Putamen (tissue), 1 donor: ENCODE measurements at regions not wholly inside any gene's neighbourhood (a gene's known extent, or its start where the extent isn't known, plus 50 kb on each side); places are given as distances from the start of the nearest gene placed in this dataset.
"Not testable (repeated sequence)": the region's sequence is repeated elsewhere in the genome, so short reads cannot be mapped to it uniquely, and the experiment has no call there.

Experiments
- DNase-seq: peaks from one replicate; pipeline ENCODE4 v3.0.0-alpha.2; 2016; ENCODE audit warnings: low spot score

- not testable (repeated sequence) for DNase-seq
These were observed 281.6 kb upstream of the NOTCH2NLA start for GRCh38 chr1:146510248-146510983.

DNA sequence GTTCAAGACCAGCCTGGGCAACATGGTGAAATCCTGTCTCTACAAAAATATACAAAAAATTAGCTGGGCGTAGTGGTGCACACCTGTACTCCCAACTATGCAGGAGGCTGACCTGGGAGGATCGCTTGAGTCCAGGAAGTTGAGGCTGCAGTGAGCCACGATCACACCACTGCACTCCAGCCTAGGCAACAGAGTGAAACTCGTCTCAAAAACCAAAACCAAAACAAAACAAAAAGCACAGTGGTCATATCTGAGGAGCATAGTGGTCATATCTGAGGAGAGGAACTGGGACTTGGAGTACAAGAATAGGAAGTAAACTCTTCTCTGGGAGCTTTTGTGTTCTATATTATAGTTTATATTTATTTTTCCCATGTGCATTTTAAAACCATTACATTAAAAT lies 275.3 kb upstream of the NOTCH2NLA start:
- not testable (repeated sequence) for DNase-seq

- DNase-seq, result not testable (repeated sequence)
These were observed 258.7 kb upstream of the NOTCH2NLA start for GRCh38 chr1:146487555-146487954.

- DNase-seq, result not testable (repeated sequence)
These were observed 258.3 kb upstream of the NOTCH2NLA start for GRCh38 chr1:146487155-146487554.

DNA sequence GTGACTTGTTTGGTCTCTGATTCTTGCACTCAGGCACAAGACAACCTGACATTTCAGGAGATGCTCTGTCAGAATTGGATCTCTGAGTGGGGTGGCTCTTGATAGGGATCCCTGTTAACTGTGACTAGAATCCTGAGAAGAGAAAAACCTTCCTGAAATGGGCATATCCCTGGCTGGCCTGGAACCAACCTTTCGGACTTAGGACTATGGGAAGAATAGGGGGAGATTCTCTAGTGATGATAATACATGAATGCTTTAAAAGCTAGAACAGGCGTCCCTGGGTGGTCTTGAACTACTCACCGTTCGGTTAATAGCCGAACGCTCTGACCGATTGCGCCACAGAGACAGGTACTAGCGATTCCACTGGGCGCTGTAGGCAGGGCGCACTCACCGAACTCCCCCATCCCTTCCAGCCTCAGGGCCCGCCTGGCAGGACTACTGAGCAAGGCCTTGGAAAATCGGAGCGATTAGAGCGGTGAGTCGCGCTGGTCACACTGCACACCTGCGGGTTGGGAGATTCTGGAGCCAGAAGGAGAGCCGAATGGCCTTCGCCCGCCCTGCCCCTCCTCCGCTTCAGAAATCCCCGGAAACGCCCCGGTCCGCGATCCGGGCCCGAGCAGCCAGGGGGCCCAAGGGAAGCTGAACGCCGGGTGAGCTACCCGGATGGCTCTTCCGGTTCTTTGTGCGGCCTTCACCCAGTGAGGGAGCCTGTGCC lies 257.6 kb upstream of the NOTCH2NLA start:
- DNase-seq, result peak; percentile 27

GRCh38 chr1:146484195-146484594 lies 255.4 kb upstream of the NOTCH2NLA start:
- DNase-seq, result not testable (repeated sequence)

GRCh38 chr1:146479188-146479587 lies 250.4 kb upstream of the NOTCH2NLA start:
- DNase-seq, result not testable (repeated sequence)

- not testable (repeated sequence) for DNase-seq
These were observed 249.4 kb upstream of the NOTCH2NLA start for GRCh38 chr1:146478125-146478720.

GRCh38 chr1:146475086-146475485 lies 246.3 kb upstream of the NOTCH2NLA start:
- DNase-seq, result not testable (repeated sequence)

DNA sequence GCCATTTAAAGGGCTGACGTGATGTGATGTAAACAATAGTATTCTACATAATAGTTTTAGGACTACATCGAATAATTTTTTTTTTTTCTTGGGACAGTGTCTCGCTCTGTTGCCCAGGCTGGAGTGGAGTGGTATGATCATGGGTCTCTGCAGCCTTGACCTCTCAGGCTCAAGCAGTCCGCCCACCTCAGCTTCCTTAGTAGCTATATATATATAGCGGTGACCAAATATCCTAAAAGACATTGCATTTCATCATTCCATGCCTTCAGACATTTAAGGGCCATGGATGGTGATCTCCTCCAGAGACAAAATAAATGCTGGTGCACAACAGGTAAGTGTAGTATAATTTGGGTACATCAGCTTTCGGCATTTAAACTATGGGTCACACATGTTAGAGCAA lies 245.4 kb upstream of the NOTCH2NLA start:
- DNase-seq, result not testable (repeated sequence)

DNA sequence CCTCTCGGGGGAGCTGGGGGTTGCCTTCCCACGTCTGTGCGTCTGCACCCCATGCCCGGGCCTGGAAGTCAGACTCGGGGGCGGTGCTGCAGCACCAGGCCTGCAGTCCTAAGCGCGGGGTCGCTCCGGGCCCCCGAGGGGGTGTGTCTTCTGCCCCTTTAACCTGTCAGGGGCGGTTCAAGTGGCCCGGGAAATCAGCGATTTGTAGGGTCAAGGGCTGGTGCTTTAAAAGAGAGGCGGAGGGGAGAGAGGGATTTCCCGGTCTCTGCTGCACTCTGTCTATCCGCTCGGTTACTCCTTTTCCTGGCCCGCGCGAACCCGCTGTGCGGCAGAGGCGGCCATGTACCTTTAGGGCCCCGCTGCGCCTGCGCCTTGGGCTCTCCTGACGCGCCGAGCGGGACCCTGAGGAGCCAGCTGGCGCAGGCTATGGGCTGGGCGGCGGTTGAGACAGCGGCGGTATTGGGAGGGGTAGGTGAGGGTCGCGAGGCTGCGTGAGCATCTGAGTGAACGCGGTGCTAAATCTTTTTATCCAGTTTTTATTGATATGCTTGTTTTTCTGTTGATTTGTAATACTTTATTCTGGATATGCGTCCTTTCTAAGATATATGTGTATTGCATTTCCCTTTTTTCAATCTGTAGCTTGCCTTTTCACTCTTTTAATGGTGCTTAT lies 243.5 kb upstream of the NOTCH2NLA start:
- peak; percentile 18 for DNase-seq

- DNase-seq, result not testable (repeated sequence)
These were observed 231.1 kb upstream of the NOTCH2NLA start for GRCh38 chr1:146459939-146460338.

- not testable (repeated sequence) for DNase-seq
These were observed 230.5 kb upstream of the NOTCH2NLA start for GRCh38 chr1:146459308-146459707.

GRCh38 chr1:146448877-146449246 lies 220.0 kb upstream of the NOTCH2NLA start:
- not testable (repeated sequence) for DNase-seq

DNA sequence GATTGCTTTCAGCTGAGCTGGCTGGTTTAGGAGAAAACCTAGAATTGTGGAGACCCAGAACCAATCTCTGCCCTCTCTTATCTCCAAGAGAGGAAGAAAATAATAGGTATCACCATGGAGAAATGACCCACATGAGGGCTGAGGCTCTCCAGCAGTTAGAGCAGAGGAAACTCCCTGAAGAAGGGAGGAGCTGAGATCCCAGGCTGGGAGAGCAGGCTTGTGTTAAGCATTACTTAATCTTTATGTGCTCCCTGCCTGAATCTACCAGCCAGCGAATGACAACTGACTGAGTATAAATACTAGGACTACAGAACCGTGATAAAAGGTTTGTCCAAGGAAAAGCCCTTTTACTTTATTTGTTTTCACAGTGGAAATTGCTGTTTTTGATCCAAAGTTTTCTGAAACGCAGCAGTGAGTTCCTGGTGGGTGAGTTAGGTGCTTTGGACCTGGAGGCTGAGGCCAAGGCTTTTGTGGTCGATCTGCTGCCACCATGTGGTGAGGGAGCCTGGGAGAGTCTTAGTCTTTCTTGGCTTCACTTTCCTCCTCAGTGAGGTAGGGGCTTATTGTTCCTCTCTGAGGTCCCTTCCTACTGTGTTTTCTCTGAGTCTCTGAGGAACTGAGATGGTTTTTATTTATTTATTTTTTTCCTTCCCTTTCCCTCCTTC lies 219.5 kb upstream of the NOTCH2NLA start:
- not testable (repeated sequence) for DNase-seq

DNA sequence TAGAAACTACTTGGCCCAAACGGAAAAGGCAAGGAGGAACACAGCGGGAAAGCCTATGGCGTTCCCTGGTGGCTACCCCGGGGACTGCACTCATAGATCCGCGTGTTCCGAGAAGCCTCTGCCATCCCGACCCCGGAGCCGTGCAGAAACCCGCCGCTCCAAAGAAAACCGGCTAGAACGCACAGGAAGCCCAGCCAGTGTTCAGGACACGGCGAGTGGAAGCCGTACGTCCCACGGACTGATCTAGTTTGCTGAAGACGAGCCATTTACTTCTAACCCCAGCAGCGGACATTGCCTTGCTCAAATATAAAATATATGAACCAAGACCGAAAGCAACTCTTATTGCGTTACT lies 215.0 kb upstream of the NOTCH2NLA start:
- DNase-seq, result peak; percentile 0

GRCh38 chr1:146443088-146443870 lies 214.5 kb upstream of the NOTCH2NLA start:
- not testable (repeated sequence) for DNase-seq

- not testable (repeated sequence) for DNase-seq
These were observed 209.7 kb upstream of the NOTCH2NLA start for GRCh38 chr1:146438543-146438942.

DNA sequence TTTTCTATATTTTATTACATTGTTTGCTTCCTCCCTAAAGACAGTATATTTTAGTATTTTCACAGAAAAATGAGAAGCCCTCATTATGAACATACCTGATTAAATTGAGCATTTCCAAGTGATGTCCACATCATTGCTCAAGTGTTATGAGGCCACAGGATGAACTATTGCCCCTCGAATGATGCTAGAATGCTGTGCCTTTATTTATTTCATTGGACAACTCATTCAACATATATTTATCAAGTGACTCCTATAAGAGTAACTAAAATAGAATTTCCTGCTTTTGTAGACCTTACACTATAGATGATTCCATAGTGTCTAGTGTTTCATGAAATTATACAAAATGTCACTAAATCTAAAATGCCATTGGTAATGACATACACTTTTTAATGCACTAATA lies 187.8 kb upstream of the NOTCH2NLA start:
- DNase-seq, result not testable (repeated sequence)

DNA sequence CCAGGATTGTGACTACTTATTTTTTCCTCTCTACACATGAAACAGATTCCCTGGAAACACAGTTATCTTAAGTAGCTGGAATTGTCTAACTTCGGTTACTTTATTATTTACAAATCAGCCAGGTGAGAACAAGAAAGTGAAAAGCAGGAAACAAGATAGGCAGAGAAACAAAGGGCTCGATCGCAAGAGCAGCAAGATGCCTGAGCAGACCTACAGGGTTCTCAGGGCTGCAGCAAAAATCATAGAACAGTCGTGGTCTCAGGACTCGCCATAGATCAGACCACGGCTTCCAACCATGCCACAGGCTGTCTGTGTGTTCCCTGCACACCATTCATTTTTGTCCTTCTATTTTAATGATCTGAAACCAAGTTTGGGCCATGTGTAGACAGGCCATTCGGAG lies 186.2 kb upstream of the NOTCH2NLA start:
- not testable (repeated sequence) for DNase-seq

- DNase-seq, result not testable (repeated sequence)
These were observed 185.1 kb upstream of the NOTCH2NLA start for GRCh38 chr1:146413911-146414310.
